HEK293 (cell line): ENCODE measurements at regions not wholly inside any gene's neighbourhood (a gene's known extent, or its start where the extent isn't known, plus 50 kb on each side); places are given as distances from the start of the nearest gene placed in this dataset.

Experiments used
- CTCF ChIA-PET: fragments of 350-600 bp; formaldehyde crosslinking; extraction: SDS; loops from one replicate; lab custom pipeline; 2021; ENCODE audit warnings: antibody characterized with exemption; lab: Yijun Ruan, JAX
- POLR2A ChIA-PET: fragments of 300-600 bp; formaldehyde crosslinking; extraction: SDS; loops from one replicate; lab custom pipeline; 2020; ENCODE audit warnings: antibody characterized with exemption, inconsistent platforms; lab: Yijun Ruan, JAX
- H3K27ac ChIP-seq: fragments of 200-500 bp; sonication (Bioruptor generic); 2 replicates; pipeline ENCODE4 v1.5.1; 2014; ENCODE audit warnings: low read depth, low read length, control low read depth, inconsistent platforms; ENCODE audit errors: extremely low read depth
- H3K36me3 ChIP-seq, 2 experiments: fragments of 200-500 bp in 1 of 2; sonication (Bioruptor generic) in 1 of 2; 1 replicate in 1 of 2; 2 replicates in 1 of 2; pipeline ENCODE4 v1.5.1; 2014 to 2017; ENCODE audit warnings: inconsistent platforms in 2 of 2, low read length in 2 of 2; ENCODE audit not compliant: control insufficient read depth in 2 of 2, insufficient read depth in 1 of 2
- H3K4me1 ChIP-seq: fragments of 200-500 bp; sonication (Bioruptor generic); 2 replicates; pipeline ENCODE4 v1.5.1; 2014; ENCODE audit warnings: mild to moderate bottlenecking, low read length, inconsistent platforms; ENCODE audit not compliant: control insufficient read depth, insufficient read depth
- H3K4me3 ChIP-seq: 2 replicates; pipeline ENCODE4 v1.5.1; 2011; ENCODE audit warnings: low read depth, mild to moderate bottlenecking, control low read depth, low read length, moderate library complexity
- H3K9me3 ChIP-seq: fragments of 200-500 bp; sonication (Bioruptor generic); 2 replicates; pipeline ENCODE4 v1.5.1; 2014; ENCODE audit warnings: low read depth, low read length, inconsistent platforms; ENCODE audit not compliant: control insufficient read depth, insufficient read depth
- ATF2 ChIP-seq: fragments of 450-650 bp; formaldehyde crosslinking; IDR thresholded peaks from 2 replicates; pipeline ENCODE4 v1.5.1; 2016; ENCODE audit warnings: missing biosample characterization, missing genetic modification characterization, low read depth
- BCL11A ChIP-seq: fragments of 450-650 bp; formaldehyde crosslinking; IDR thresholded peaks from 2 replicates; pipeline ENCODE4 v1.5.1; 2016; ENCODE audit warnings: low read depth, missing biosample characterization, missing genetic modification characterization
- FEZF1 ChIP-seq: fragments of 450-650 bp; formaldehyde crosslinking; IDR thresholded peaks from 2 replicates; pipeline ENCODE4 v1.5.1; 2016; ENCODE audit warnings: missing biosample characterization, missing genetic modification characterization
- HIC1 ChIP-seq: fragments of 450-650 bp; formaldehyde crosslinking; IDR thresholded peaks from 2 replicates; pipeline ENCODE4 v1.5.1; 2016; ENCODE audit warnings: missing biosample characterization, missing genetic modification characterization
- KLF10 ChIP-seq: fragments of 450-650 bp; IDR thresholded peaks from 2 replicates; pipeline ENCODE4 v1.5.1; 2018; ENCODE audit warnings: missing biosample characterization, mild to moderate bottlenecking, missing genetic modification characterization
- KLF16 ChIP-seq: fragments of 450-650 bp; formaldehyde crosslinking; IDR thresholded peaks from 2 replicates; pipeline ENCODE4 v1.5.1; 2017; ENCODE audit warnings: missing biosample characterization, missing genetic modification characterization
- MEIS1 ChIP-seq: sonication (generic); formaldehyde crosslinking; IDR thresholded peaks from 2 replicates; pipeline ENCODE4 v1.8.1; 2022; ENCODE audit warnings: missing genetic modification reagents, mild to moderate bottlenecking, borderline replicate concordance
- SP2 ChIP-seq: fragments of 450-650 bp; formaldehyde crosslinking; IDR thresholded peaks from 2 replicates; pipeline ENCODE4 v1.5.1; 2016; ENCODE audit warnings: missing biosample characterization, missing genetic modification characterization
- SP7 ChIP-seq: fragments of 450-650 bp; formaldehyde crosslinking; IDR thresholded peaks from 2 replicates; pipeline ENCODE4 v1.5.1; 2016; ENCODE audit warnings: missing biosample characterization, missing genetic modification characterization
- TSHZ1 ChIP-seq: fragments of 450-650 bp; formaldehyde crosslinking; IDR thresholded peaks from 2 replicates; pipeline ENCODE4 v1.5.1; 2016; ENCODE audit warnings: missing biosample characterization, missing genetic modification characterization, borderline replicate concordance
- ZNF157 ChIP-seq: fragments of 450-650 bp; formaldehyde crosslinking; IDR thresholded peaks from 2 replicates; pipeline ENCODE4 v1.5.1; 2016; ENCODE audit warnings: missing biosample characterization, missing genetic modification characterization
- ZNF302 ChIP-seq: fragments of 450-650 bp; formaldehyde crosslinking; IDR thresholded peaks from 2 replicates; pipeline ENCODE4 v1.5.1; 2016; ENCODE audit warnings: missing biosample characterization, missing genetic modification characterization, low read depth
- ZNF311 ChIP-seq: fragments of 450-650 bp; formaldehyde crosslinking; IDR thresholded peaks from 2 replicates; pipeline ENCODE4 v1.5.1; 2017; ENCODE audit warnings: missing biosample characterization, missing genetic modification characterization, borderline replicate concordance
- ZNF350 ChIP-seq: fragments of 450-650 bp; formaldehyde crosslinking; IDR thresholded peaks from 2 replicates; pipeline ENCODE4 v1.5.0; 2017; ENCODE audit warnings: missing biosample characterization, mild to moderate bottlenecking, missing genetic modification characterization
- ZNF433 ChIP-seq: fragments of 450-650 bp; formaldehyde crosslinking; IDR thresholded peaks from 2 replicates; pipeline ENCODE4 v1.5.1; 2016; ENCODE audit warnings: missing biosample characterization, missing genetic modification characterization, low read depth
- ZNF513 ChIP-seq: fragments of 450-650 bp; IDR thresholded peaks from 2 replicates; pipeline ENCODE4 v1.5.1; 2018; ENCODE audit warnings: missing biosample characterization, missing genetic modification characterization
- ZNF529 ChIP-seq: fragments of 450-650 bp; formaldehyde crosslinking; IDR thresholded peaks from 2 replicates; pipeline ENCODE4 v1.5.1; 2017; ENCODE audit warnings: missing genetic modification characterization, missing biosample characterization; ENCODE audit not compliant: insufficient replicate concordance
- ZNF623 ChIP-seq: fragments of 450-650 bp; formaldehyde crosslinking; IDR thresholded peaks from 2 replicates; pipeline ENCODE4 v1.5.1; 2016; ENCODE audit warnings: missing biosample characterization, missing genetic modification characterization
- ZNF626 ChIP-seq: fragments of 450-650 bp; sonication (Bioruptor Pico); formaldehyde crosslinking; IDR thresholded peaks from 2 replicates; pipeline ENCODE4 v1.5.1; 2018; ENCODE audit warnings: missing biosample characterization, missing genetic modification characterization, inconsistent platforms
- ZNF639 ChIP-seq: fragments of 450-650 bp; formaldehyde crosslinking; IDR thresholded peaks from 2 replicates; pipeline ENCODE4 v1.5.1; 2016; ENCODE audit warnings: missing biosample characterization, missing genetic modification characterization
- ZNF701 ChIP-seq: fragments of 450-650 bp; formaldehyde crosslinking; IDR thresholded peaks from 2 replicates; pipeline ENCODE4 v1.5.1; 2016; ENCODE audit warnings: missing biosample characterization, missing genetic modification characterization
- ZNF768 ChIP-seq: fragments of 450-650 bp; formaldehyde crosslinking; IDR thresholded peaks from 2 replicates; pipeline ENCODE4 v1.5.1; 2018; ENCODE audit warnings: missing biosample characterization, mild to moderate bottlenecking, missing genetic modification characterization
- ZNF837 ChIP-seq: fragments of 450-650 bp; formaldehyde crosslinking; IDR thresholded peaks from 2 replicates; pipeline ENCODE4 v1.5.1; 2016; ENCODE audit warnings: missing biosample characterization, missing genetic modification characterization
- ZSCAN18 ChIP-seq: fragments of 450-650 bp; formaldehyde crosslinking; IDR thresholded peaks from 2 replicates; pipeline ENCODE4 v1.5.1; 2016; ENCODE audit warnings: missing biosample characterization, missing genetic modification characterization

- H3K9me3 ChIP-seq: no peaks in the 10 kb centered on the region
- TF ChIP-seq ZNF433 (no peak), ZNF639 (tag by site-specific recombination) (no peak), ZNF623 (tag by site-specific recombination) (no peak), ZNF350 (tag by site-specific recombination) (no peak), ZNF837 (no peak), ZNF626 (tag by site-specific recombination) (no peak), ZNF311 (tag by site-specific recombination) (no peak), ZNF768 (tag by site-specific recombination) (no peak), KLF16 (tag by site-specific recombination) (no peak), ZNF157 (tag by site-specific recombination) (no peak), ZSCAN18 (tag by site-specific recombination) (no peak), ZNF513 (tag by site-specific recombination) (no peak), ZNF529 (tag by site-specific recombination) (no peak), ZNF302 (tag by site-specific recombination) (no peak), SP7 (tag by site-specific recombination) (no peak), MEIS1 (CRISPR knock-in tag) (no peak), ZNF701 (tag by site-specific recombination) (no peak), SP2 (no peak), ATF2 (tag by site-specific recombination) (no peak)
- TF ChIP-seq, all 188 proteins: peak for 0
- no peak overlapping the region for H3K27ac ChIP-seq
- H3K36me3 ChIP-seq: no peaks in the 10 kb centered on the region
- H3K4me3 ChIP-seq: no peak overlapping the region
- ChIA-PET CTCF (interaction anchor here (1.4 kb wide), 1 partner anchor 13 kb away, joined by 4 read pairs; no protein-coding TSS in a partner anchor), POLR2A (no interaction called here)
- H3K4me1 ChIP-seq: no peaks in the 10 kb centered on the region
Measured at GRCh38 chr11:116439361-116439677, 333.5 kb downstream of the BUD13 start.

- no peak overlapping the region for H3K27ac ChIP-seq
- no peaks in the 10 kb centered on the region for H3K36me3 ChIP-seq
- POLR2A ChIA-PET: no interaction called here
- CTCF ChIA-PET: interaction anchor here (1.4 kb wide), 1 partner anchor 14 kb away, joined by 4 read pairs; no protein-coding TSS in a partner anchor
- H3K9me3 ChIP-seq: no peaks in the 10 kb centered on the region
- H3K4me1 ChIP-seq: no peaks in the 10 kb centered on the region
- H3K4me3 ChIP-seq: no peak overlapping the region
- TF ChIP-seq TSHZ1 (no peak), BCL11A (no peak), ZNF350 (tag by site-specific recombination) (no peak), KLF10 (no peak), FEZF1 (tag by site-specific recombination) (no peak), HIC1 (tag by site-specific recombination) (no peak), SP2 (no peak), SP7 (tag by site-specific recombination) (no peak)
Measured at GRCh38 chr11:116438651-116439360, 334.0 kb downstream of the BUD13 start.
